GM06990 (cell line): ENCODE measurements at regions not wholly inside any gene's neighbourhood (a gene's known extent, or its start where the extent isn't known, plus 50 kb on each side); places are given as distances from the start of the nearest gene placed in this dataset.
"Not testable (repeated sequence)": the region's sequence is repeated elsewhere in the genome, so short reads cannot be mapped to it uniquely, and the experiment has no call there.

Experiments used
- DNase-seq: peaks from one replicate; pipeline ENCODE4 v3.0.0-alpha.2; 2011; ENCODE audit not compliant: insufficient read length; ENCODE audit errors: extremely low read depth
- H3K27me3 ChIP-seq: replicated peaks from 2 replicates; pipeline ENCODE4 v1.6.0; 2011; ENCODE audit warnings: low read length; ENCODE audit not compliant: control insufficient read depth, insufficient read depth
- H3K36me3 ChIP-seq: 2 replicates; pipeline ENCODE4 v1.5.1; 2011; ENCODE audit warnings: low read length; ENCODE audit not compliant: control insufficient read depth, insufficient read depth
- H3K4me3 ChIP-seq: replicated peaks from 2 replicates; pipeline ENCODE4 v1.5.1; 2011; ENCODE audit warnings: low read depth, mild to moderate bottlenecking, control low read depth, low read length
- CTCF ChIP-seq: IDR thresholded peaks from 2 replicates; pipeline ENCODE4 v1.5.1; 2011; ENCODE audit warnings: low read length, control low read depth, mild to moderate bottlenecking, inconsistent platforms; ENCODE audit not compliant: insufficient read depth, poor library complexity, severe bottlenecking

- DNase-seq, result no peak
- TF ChIP-seq CTCF, result no peak
Observed at GRCh38 chr1:78325293-78325692, 165.5 kb upstream of the PTGFR start.

GRCh38 chr1:78329475-78329874 is 161.3 kb upstream of the PTGFR start:
- no peaks in the 10 kb centered on the region for H3K27me3 ChIP-seq
- no peak for DNase-seq
- H3K36me3 ChIP-seq, result no peaks in the 10 kb centered on the region
- no peak for TF ChIP-seq CTCF
- no peak overlapping the region for H3K4me3 ChIP-seq

More at GRCh38 chr1:78325293-78325692, 165.5 kb upstream of the PTGFR start:
- H3K27me3 ChIP-seq, result no peaks in the 10 kb centered on the region
- no peaks in the 10 kb centered on the region for H3K36me3 ChIP-seq
- no peak overlapping the region for H3K4me3 ChIP-seq

- no peak overlapping the region for H3K4me3 ChIP-seq
- no peaks in the 10 kb centered on the region for H3K27me3 ChIP-seq
- no peak for DNase-seq
- no peaks in the 10 kb centered on the region for H3K36me3 ChIP-seq
- TF ChIP-seq CTCF, result no peak
Observed at GRCh38 chr1:78331799-78332198, 159.0 kb upstream of the PTGFR start.

- peak; percentile 4 for DNase-seq
- Histone ChIP-seq H3K27me3 (no peaks in the 10 kb centered on the region), H3K36me3 (no peaks in the 10 kb centered on the region), H3K4me3 (no peak overlapping the region)
- TF ChIP-seq CTCF, result peak; percentile 82
Observed at GRCh38 chr1:78333502-78333901, 157.3 kb upstream of the PTGFR start.

- Histone ChIP-seq H3K4me3 (no peak overlapping the region), H3K36me3 (no peaks in the 10 kb centered on the region), H3K27me3 (no peaks in the 10 kb centered on the region)
- TF ChIP-seq CTCF, result no peak
- no peak for DNase-seq
Observed at GRCh38 chr1:78334114-78334513, 156.7 kb upstream of the PTGFR start.

- no peaks in the 10 kb centered on the region for H3K27me3 ChIP-seq
- no peak for DNase-seq
Observed at GRCh38 chr1:78334952-78335351, 155.8 kb upstream of the PTGFR start.

GRCh38 chr1:78336751-78337150 is 154.0 kb upstream of the PTGFR start:
- H3K36me3 ChIP-seq, H3K27me3 ChIP-seq, H3K4me3 ChIP-seq, DNase-seq: not testable (repeated sequence)

More at GRCh38 chr1:78334952-78335351, 155.8 kb upstream of the PTGFR start:
- Histone ChIP-seq H3K4me3 (no peak overlapping the region), H3K36me3 (no peaks in the 10 kb centered on the region)
- no peak for TF ChIP-seq CTCF
